GM21786 (cell line): ENCODE measurements at regions not wholly inside any gene's neighbourhood (a gene's known extent, or its start where the extent isn't known, plus 50 kb on each side); places are given as distances from the start of the nearest gene placed in this dataset.
A peak's percentile ranks its signal among the peaks of the same experiment; 100 is the strongest.
"Not testable (repeated sequence)": the region's sequence is repeated elsewhere in the genome, so short reads cannot be mapped to it uniquely, and the experiment has no call there.

Experiments
- ATAC-seq: cut with Tn5 transposase; IDR thresholded peaks from one replicate; pipeline ENCODE4 v1.9.1; 2021; ENCODE audit not compliant: unreplicated experiment

GRCh38 chr6:156689656-156690055 is 87.5 kb upstream of the ARID1B start:
- no peak for ATAC-seq

- ATAC-seq = no peak
Measured at GRCh38 chr6:156688620-156688971, 88.6 kb upstream of the ARID1B start.

GRCh38 chr6:156687789-156688619 is 89.2 kb upstream of the ARID1B start:
- ATAC-seq = no peak

- peak; percentile 52 for ATAC-seq
Measured at GRCh38 chr6:156686995-156687788, 90.0 kb upstream of the ARID1B start.

GRCh38 chr6:156686301-156686994 is 90.7 kb upstream of the ARID1B start:
- peak; percentile 6 for ATAC-seq

- ATAC-seq = no peak
Measured at GRCh38 chr6:156685823-156686222, 91.4 kb upstream of the ARID1B start.

- ATAC-seq = no peak
Measured at GRCh38 chr6:156683821-156684220, 93.4 kb upstream of the ARID1B start.

- ATAC-seq = no peak
Measured at GRCh38 chr6:156676721-156677120, 100.5 kb upstream of the ARID1B start.

- no peak for ATAC-seq
Measured at GRCh38 chr6:156674197-156674596, 103.0 kb upstream of the ARID1B start.

- not testable (repeated sequence) for ATAC-seq
Measured at GRCh38 chr6:156670097-156670496, 107.1 kb upstream of the ARID1B start.

- no peak for ATAC-seq
Measured at GRCh38 chr6:156662025-156662445, 115.1 kb upstream of the ARID1B start.

GRCh38 chr6:156660389-156660788 is 116.8 kb upstream of the ARID1B start:
- no peak for ATAC-seq

- ATAC-seq = no peak
Measured at GRCh38 chr6:156659822-156660198, 117.4 kb upstream of the ARID1B start.

- no peak for ATAC-seq
Measured at GRCh38 chr6:156658966-156659821, 118.0 kb upstream of the ARID1B start.

- ATAC-seq = no peak
Measured at GRCh38 chr6:156658186-156658965, 118.8 kb upstream of the ARID1B start.

- no peak for ATAC-seq
Measured at GRCh38 chr6:156657296-156657695, 119.9 kb upstream of the ARID1B start.

GRCh38 chr6:156654919-156655918 is 122.0 kb upstream of the ARID1B start:
- ATAC-seq = no peak

GRCh38 chr6:156652231-156652750 is 124.9 kb upstream of the ARID1B start:
- ATAC-seq = no peak
